ENCODE measurements at regions not wholly inside any gene's neighbourhood (a gene's known extent, or its start where the extent isn't known, plus 50 kb on each side); places are given as distances from the start of the nearest gene placed in this dataset.

- TF ChIP-seq CTCF (conservative IDR thresholded peaks at IDR 0.05) (no peak), EZH2 (IDR thresholded peaks at IDR 0.05; ENCODE audit: low read depth) (no peak)
Observed at GRCh38 chr3:6249679-6250078, 611.2 kb upstream of the GRM7 start.
